Kidney tubule cell (primary cell): ENCODE measurements at regions not wholly inside any gene's neighbourhood (a gene's known extent, or its start where the extent isn't known, plus 50 kb on each side); places are given as distances from the start of the nearest gene placed in this dataset.
A peak's percentile ranks its signal among the peaks of the same experiment; 100 is the strongest.

Experiments
- DNase-seq: peaks from one replicate; pipeline ENCODE4 v3.0.0-alpha.2; 2018; ENCODE audit warnings: low spot score

GRCh38 chr7:135828604-135829003, 80.0 kb upstream of the FAM180A start:
- no peak for DNase-seq

- DNase-seq: no peak
These were observed 78.8 kb upstream of the FAM180A start for GRCh38 chr7:135827391-135827790.

GRCh38 chr7:135825406-135825805, 76.8 kb upstream of the FAM180A start:
- DNase-seq: no peak

- no peak for DNase-seq
These were observed 73.8 kb upstream of the FAM180A start for GRCh38 chr7:135822376-135822775.

GRCh38 chr7:135817583-135817982, 69.0 kb upstream of the FAM180A start:
- DNase-seq: no peak

GRCh38 chr7:135815033-135815432, 66.4 kb upstream of the FAM180A start:
- DNase-seq: no peak

GRCh38 chr7:135812148-135812547, 63.5 kb upstream of the FAM180A start:
- no peak for DNase-seq

GRCh38 chr7:135811506-135811905, 62.9 kb upstream of the FAM180A start:
- no peak for DNase-seq

GRCh38 chr7:135808206-135808605, 59.6 kb upstream of the FAM180A start:
- no peak for DNase-seq

GRCh38 chr7:135803143-135803542, 54.5 kb upstream of the FAM180A start:
- DNase-seq: peak; percentile 10

GRCh38 chr7:135802697-135803096, 54.1 kb upstream of the FAM180A start:
- DNase-seq: peak; percentile 8

GRCh38 chr7:135801877-135802276, 53.3 kb upstream of the FAM180A start:
- DNase-seq: no peak

- peak; percentile 58 for DNase-seq
These were observed 52.6 kb upstream of the FAM180A start for GRCh38 chr7:135801045-135801693.

GRCh38 chr7:135800560-135800959, 51.9 kb upstream of the FAM180A start:
- DNase-seq: no peak

GRCh38 chr7:135799881-135800280, 51.3 kb upstream of the FAM180A start:
- no peak for DNase-seq
